CD4-positive, alpha-beta T cell treated with Interleukin-6 at 100 ng/mL for 8 hours (primary cell): ENCODE measurements at regions not wholly inside any gene's neighbourhood (a gene's known extent, or its start where the extent isn't known, plus 50 kb on each side); places are given as distances from the start of the nearest gene placed in this dataset.

Source experiments
- DNase-seq: peaks from one replicate; pipeline ENCODE4 v3.0.0-alpha.2; 2020; ENCODE audit warnings: mixed read lengths, low spot score

GRCh38 chr5:42360056-42360455 lies 63.2 kb upstream of the GHR start:
- DNase-seq, result no peak

DNA sequence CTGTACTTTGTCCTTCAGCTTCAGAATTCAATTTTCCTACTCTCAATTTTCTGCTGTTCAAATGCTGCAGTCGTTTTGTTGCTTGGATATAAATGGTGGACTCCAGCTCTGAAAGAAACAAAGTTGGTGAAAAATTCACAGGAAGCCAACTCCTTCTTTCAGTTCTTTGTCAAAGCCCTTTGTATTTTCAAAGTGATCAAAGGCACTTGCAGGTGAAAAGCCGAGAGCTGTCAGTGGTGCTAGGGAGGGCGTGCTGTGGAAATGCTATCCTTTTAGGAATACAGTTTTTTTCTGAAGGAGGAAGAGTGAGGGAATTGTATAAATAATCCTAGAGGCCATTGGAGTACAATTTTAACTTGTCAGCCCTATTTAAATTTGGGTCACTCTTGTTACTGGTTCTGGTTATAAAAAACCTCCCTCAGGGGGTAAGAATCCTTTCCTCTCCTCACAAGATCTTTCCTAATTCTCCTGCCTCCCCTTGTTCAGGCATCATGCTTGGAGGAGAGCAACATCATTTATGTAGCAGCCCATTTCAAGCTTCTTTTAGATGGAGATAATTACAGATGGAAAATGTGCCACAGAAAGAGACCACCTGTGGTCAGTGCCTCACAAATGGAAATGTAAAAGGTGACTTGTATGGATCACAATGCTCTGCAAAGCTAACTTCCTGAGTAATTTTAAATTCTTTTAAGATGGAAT lies 62.5 kb upstream of the GHR start:
- DNase-seq, result no peak

DNA sequence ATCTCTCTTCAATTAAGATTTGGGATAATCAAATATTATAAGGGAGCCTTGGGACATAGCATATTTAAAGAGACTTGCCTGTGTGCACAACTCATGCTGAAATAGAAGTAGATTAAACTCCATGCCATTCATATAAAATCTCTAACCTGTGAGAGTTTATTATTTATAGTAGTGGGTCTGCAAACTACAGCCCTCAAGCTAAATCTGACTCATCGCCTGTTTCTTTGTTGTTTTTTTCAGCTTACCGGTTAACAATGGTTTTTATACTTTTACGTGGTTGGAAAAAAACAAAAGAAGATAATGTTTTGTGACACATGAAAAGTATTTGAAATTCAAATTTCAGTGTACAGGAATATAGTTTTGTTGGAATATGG lies 61.9 kb upstream of the GHR start:
- DNase-seq, result no peak

DNA sequence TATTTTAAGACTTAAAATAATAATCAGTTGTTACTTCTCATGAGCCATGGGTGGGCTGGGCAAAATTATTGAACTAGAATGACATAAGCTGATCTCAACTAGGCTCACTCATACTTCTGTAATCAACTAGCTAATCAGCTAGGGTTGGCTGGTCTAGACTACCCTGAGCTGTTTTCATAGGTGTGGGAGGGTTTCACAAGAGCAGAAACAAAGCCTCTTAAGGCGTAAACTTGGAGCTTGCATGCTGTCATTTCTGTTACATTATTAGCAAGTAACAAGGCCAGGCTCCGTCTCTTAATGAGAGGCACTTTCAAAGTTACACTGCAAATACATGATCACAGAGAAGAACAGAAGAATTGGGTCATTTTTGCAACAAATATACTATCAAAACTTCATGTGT lies 57.2 kb upstream of the GHR start:
- no peak for DNase-seq
